ENCODE measurements at regions not wholly inside any gene's neighbourhood (a gene's known extent, or its start where the extent isn't known, plus 50 kb on each side); places are given as distances from the start of the nearest gene placed in this dataset.

GRCh38 chr18:68181956-68182355 is 533.0 kb downstream of the TMX3 start:
- TF ChIP-seq CTCF (conservative IDR thresholded peaks at IDR 0.05 in 1 of 2, IDR thresholded peaks at IDR 0.05 in 1 of 2; ENCODE audit: low read depth in 1 of 2, low read length in 2 of 2) = no peak
- no peak for TF ChIP-seq EZH2 (IDR thresholded peaks at IDR 0.05; ENCODE audit: low read length, missing control alignments)
